ENCODE measurements at regions not wholly inside any gene's neighbourhood (a gene's known extent, or its start where the extent isn't known, plus 50 kb on each side); places are given as distances from the start of the nearest gene placed in this dataset.

GRCh38 chr7:68269405-68269804 lies 1272.8 kb downstream of the TYW1 start:
- Histone ChIP-seq H2AFZ (ENCODE audit: low read length) (no peak overlapping the region), H3K56ac (replicated peaks; ENCODE audit: insufficient read length, low read depth, low read length) (no peak overlapping the region), H3K18ac (ENCODE audit: extremely low read depth, low read length) (no peak overlapping the region), H3K9ac (replicated peaks in 1 of 4; ENCODE audit: extremely low read depth in 1 of 4, low read depth in 3 of 4, low read length in 3 of 4) (no peak overlapping the region), H3K4ac (replicated peaks; ENCODE audit: insufficient read length, low read depth, low read length) (no peak overlapping the region), H3K4me2 (ENCODE audit: insufficient read depth in 1 of 2, low read depth in 2 of 2, low read length in 2 of 2) (no peak overlapping the region), H4K20me1 (replicated peaks in 1 of 2; ENCODE audit: control insufficient read depth in 1 of 2, insufficient read depth in 2 of 2, low read length in 2 of 2) (no peaks in the 10 kb centered on the region), H4K5ac (ENCODE audit: insufficient read length, low read depth, low read length) (no peak overlapping the region), H3K9me3 (ENCODE audit: insufficient read depth in 2 of 2, low read depth in 1 of 2, low read length in 1 of 2) (no peaks in the 10 kb centered on the region), H3K4me3 (ENCODE audit: extremely low read depth in 1 of 4, insufficient read depth in 2 of 4, low read depth in 3 of 4, low read length in 4 of 4) (no peak overlapping the region), H3K79me2 (ENCODE audit: control insufficient read depth in 1 of 2, insufficient read depth in 2 of 2, low read length in 2 of 2) (no peaks in the 10 kb centered on the region), H4K91ac (replicated peaks; ENCODE audit: insufficient read length, low read length) (no peak overlapping the region), H3K79me1 (ENCODE audit: low read depth, low read length) (no peaks in the 10 kb centered on the region), H2BK5ac (ENCODE audit: low read depth, low read length) (no peak overlapping the region), H2BK15ac (ENCODE audit: low read length) (no peak overlapping the region), H3K4me1 (replicated peaks in 1 of 4; ENCODE audit: control insufficient read depth in 3 of 4, insufficient read depth in 4 of 4, low read length in 3 of 4) (peaks cover 0 to 3% (median under 1%) of the 10 kb centered on the region in 4 experiments; a peak in 2 of 7 replicates), H3K36me3 (ENCODE audit: control insufficient read depth in 2 of 4, insufficient read depth in 4 of 4, low read length in 3 of 4) (no peaks in the 10 kb centered on the region), H2BK20ac (ENCODE audit: low read length) (no peak overlapping the region; the same call in 1 of the 2 replicates), H3K27ac (ENCODE audit: low read depth, low read length) (no peak overlapping the region), H3K23ac (ENCODE audit: insufficient read length) (no peak overlapping the region), H2BK120ac (replicated peaks; ENCODE audit: low read depth, low read length) (no peak overlapping the region), H3K23me2 (ENCODE audit: low read depth, low read length) (no peaks in the 10 kb centered on the region), H3K27me3 (replicated peaks in 1 of 4; ENCODE audit: control insufficient read depth in 3 of 4, extremely low read depth in 1 of 4, insufficient read depth in 3 of 4, low read length in 3 of 4) (no peaks in the 10 kb centered on the region), H2AK5ac (ENCODE audit: low read depth, low read length) (no peak overlapping the region), H2BK12ac (ENCODE audit: low read depth, low read length) (no peak overlapping the region), H4K8ac (ENCODE audit: extremely low read depth, insufficient read depth, low read length) (no peak overlapping the region), H3K14ac (ENCODE audit: insufficient read length) (no peak overlapping the region)
- 73% methylated on average over 1 of the region's 1 CpG; no CpG with 5 or more reads in 1 of the 2 experiments for WGBS, 2 experiments (ENCODE audit: extremely low coverage in 1 of 2, insufficient coverage in 1 of 2, insufficient read length in 1 of 2, insufficient replicate concordance in 2 of 2, low coverage in 1 of 2, low lambda C conversion rate in 2 of 2, missing lambda C conversion rate in 1 of 2)
- POLR2A ChIA-PET (ENCODE audit: partially characterized antibody): no interaction called here
- FAIRE-seq (no peak), DNase-seq (ENCODE audit: low read depth in 1 of 2, low spot score in 2 of 2) (no peak)
- CTCF ChIA-PET (ENCODE audit: partially characterized antibody): interaction anchor here (0.7 to 1.4 kb wide), 3 partner anchors 19 to 374 kb away, joined by 3 to 4 read pairs (median 3); no protein-coding TSS in a partner anchor
- TF ChIP-seq ATF2 (IDR thresholded peaks at IDR 0.05; ENCODE audit: low read length): no peak

Data from H1 (cell line).